ENCODE measurements at regions not wholly inside any gene's neighbourhood (a gene's known extent, or its start where the extent isn't known, plus 50 kb on each side); places are given as distances from the start of the nearest gene placed in this dataset.

DNA sequence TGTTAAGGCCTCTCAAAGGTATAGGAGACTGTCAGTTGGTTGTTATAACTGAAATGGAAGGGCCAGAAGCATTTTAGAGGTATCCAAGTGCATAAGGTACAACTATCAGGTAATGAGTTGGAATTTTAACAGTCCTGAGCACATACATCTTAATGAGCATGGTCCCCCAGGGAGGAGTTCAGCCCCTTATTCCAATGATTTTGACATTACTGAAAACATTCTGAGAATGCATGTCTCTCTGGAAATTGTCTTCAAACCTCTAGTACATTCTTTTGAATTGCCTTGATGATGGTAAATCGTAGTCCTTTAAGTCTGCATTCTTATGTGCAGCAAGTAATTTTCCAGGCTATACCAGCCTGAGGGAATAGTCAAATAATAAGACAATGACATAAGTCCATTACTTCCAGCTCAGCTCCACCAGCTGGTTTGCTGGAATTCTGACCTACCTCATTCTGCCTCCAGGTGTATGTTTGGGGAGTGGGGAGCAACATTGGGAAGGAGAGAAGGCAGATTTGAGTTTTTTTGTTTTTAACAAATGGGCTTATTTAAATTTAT lies 239.2 kb downstream of the MSRB3 start:
- Mint-ChIP-seq H3K9me3 (no peaks in the 10 kb centered on the region), H3K4me1 (ENCODE audit: low read depth) (no peaks in the 10 kb centered on the region), H3K36me3 (ENCODE audit: low read depth) (no peaks in the 10 kb centered on the region), H3K27me3 (peaks cover 2% of the 10 kb centered on the region), H3K27ac (no peak overlapping the region), H3K4me3 (no peak overlapping the region)
- no peak for DNase-seq

DNA sequence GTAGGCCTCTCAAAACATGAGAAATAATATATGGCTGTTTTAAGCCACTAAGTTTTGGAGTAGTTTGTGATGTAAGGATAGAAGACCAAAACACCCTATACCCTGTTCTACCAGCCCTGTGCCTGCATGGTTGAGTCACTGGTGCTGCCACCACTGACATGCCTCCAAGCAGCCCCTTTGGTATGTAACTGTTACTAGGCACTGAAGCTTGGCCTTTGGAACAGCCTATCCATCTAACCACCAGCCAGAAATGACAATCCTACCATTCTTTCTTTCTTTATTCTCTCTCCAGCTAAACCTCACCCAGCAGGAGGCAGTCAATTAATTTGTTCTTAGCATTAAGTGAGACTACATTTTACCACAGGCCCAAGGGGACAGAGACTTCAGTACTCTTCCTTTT lies 240.3 kb downstream of the MSRB3 start:
- H3K4me1 Mint-ChIP-seq (ENCODE audit: low read depth), result no peaks in the 10 kb centered on the region
- H3K9me3 Mint-ChIP-seq, result no peaks in the 10 kb centered on the region
- no peak for DNase-seq
- peaks cover 2% of the 10 kb centered on the region for H3K27me3 Mint-ChIP-seq
- H3K4me3 Mint-ChIP-seq, result no peak overlapping the region
- H3K27ac Mint-ChIP-seq, result no peak overlapping the region
- no peaks in the 10 kb centered on the region for H3K36me3 Mint-ChIP-seq (ENCODE audit: low read depth)

DNA sequence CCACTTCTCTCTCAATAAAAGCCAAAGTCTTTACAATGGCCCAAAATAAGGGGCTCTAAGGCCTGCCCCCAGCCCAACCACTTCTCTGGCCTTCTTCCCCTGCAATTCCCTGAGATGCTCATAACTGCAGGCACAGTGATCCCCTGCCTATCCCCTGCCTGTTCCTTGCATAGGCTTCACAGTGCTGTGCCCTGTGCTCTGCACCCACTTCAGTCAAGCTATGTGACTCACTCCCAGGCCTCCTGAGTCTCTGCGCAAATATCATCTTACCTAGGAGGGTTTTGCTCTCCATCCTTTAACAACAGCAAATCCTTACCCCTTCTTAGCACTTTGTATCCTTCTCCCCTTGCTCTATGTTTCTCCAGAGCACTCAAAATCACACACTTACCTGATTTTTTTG lies 242.2 kb downstream of the MSRB3 start:
- Mint-ChIP-seq H3K9me3 (no peaks in the 10 kb centered on the region), H3K4me3 (no peak overlapping the region), H3K27me3 (peaks cover 2% of the 10 kb centered on the region), H3K27ac (no peak overlapping the region), H3K36me3 (ENCODE audit: low read depth) (no peaks in the 10 kb centered on the region), H3K4me1 (ENCODE audit: low read depth) (no peaks in the 10 kb centered on the region)
- DNase-seq, result no peak

DNA sequence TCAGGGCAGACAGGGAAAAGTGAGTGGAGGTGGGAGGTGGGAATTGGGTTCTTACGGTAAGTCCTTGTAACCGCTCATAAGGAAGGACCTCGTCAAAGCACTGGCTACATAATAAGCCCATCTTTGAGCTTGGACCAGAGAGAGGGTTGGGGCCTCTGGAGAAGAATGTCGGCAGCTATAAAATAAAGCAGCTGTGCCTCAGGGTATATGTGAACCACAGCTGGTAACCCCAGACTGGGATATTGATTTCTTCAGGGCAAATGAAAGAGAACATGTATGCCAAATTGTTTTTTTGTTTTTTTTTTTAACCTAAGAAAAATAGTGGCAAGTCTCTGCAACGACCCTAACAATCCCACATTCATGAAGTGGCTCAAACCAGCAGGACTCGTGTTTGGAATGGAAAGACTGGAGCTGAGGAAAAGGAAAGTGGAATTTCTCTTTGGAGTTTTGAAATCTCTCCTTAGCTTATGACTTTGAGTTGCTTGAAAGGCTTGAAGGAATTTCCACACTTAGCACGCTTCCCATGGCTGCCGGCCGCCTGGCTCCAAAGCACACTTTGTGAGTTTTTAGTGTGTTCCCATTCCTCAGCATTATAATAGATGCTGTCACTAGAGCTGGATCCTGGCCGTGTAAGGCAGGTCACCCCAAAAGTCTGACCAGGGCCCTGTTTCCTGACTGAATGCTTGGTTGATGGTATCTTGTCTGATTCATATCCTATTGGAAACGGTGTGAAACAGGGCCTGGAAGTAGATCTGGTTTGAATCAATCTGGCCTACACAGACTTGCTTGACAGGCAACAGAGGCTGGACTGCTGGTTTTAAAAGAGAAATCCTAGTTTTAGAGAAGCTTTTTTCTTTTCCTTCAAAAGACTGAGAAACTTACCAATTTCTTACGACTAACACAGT lies 244.7 kb downstream of the MSRB3 start:
- Mint-ChIP-seq H3K36me3 (ENCODE audit: low read depth) (no peaks in the 10 kb centered on the region), H3K4me3 (no peak overlapping the region), H3K4me1 (ENCODE audit: low read depth) (no peaks in the 10 kb centered on the region), H3K27ac (no peak overlapping the region), H3K27me3 (peaks cover 2% of the 10 kb centered on the region), H3K9me3 (no peaks in the 10 kb centered on the region)
- no peak for DNase-seq

DNA sequence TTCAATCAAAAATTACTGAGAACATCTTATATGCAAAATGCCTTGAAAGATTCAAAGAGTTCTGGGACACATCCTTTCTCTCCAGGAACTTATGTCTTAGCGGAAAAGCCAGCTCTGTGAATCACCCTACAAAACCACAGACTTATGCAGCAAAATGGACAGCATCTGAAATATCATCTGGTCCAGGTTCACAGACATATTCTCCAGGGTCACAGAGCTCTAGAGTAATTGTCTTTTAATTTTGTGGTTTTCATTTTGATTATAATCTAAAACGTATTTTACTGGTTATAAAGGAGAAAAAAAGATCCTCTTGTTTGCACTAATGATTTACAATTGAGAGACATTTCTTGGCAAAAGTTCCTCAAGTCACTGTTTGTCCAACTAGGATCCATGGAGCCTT lies 246.2 kb downstream of the MSRB3 start:
- Mint-ChIP-seq H3K36me3 (ENCODE audit: low read depth) (no peaks in the 10 kb centered on the region), H3K4me3 (no peak overlapping the region), H3K4me1 (ENCODE audit: low read depth) (no peaks in the 10 kb centered on the region), H3K27ac (no peak overlapping the region), H3K27me3 (peaks cover 2% of the 10 kb centered on the region), H3K9me3 (no peaks in the 10 kb centered on the region)
- DNase-seq, result no peak

GRCh38 chr12:65525491-65526141 lies 247.1 kb downstream of the MSRB3 start:
- H3K9me3 Mint-ChIP-seq, result no peaks in the 10 kb centered on the region
- H3K4me1 Mint-ChIP-seq (ENCODE audit: low read depth), result no peaks in the 10 kb centered on the region
- H3K4me3 Mint-ChIP-seq, result no peak overlapping the region
- H3K36me3 Mint-ChIP-seq (ENCODE audit: low read depth), result no peaks in the 10 kb centered on the region
- H3K27ac Mint-ChIP-seq, result no peak overlapping the region
- no peak for DNase-seq
- no peaks in the 10 kb centered on the region for H3K27me3 Mint-ChIP-seq

GRCh38 chr12:65526311-65526710 lies 247.8 kb downstream of the MSRB3 start:
- Mint-ChIP-seq H3K27me3 (no peaks in the 10 kb centered on the region), H3K4me3 (no peak overlapping the region), H3K27ac (no peak overlapping the region), H3K4me1 (ENCODE audit: low read depth) (no peaks in the 10 kb centered on the region), H3K36me3 (ENCODE audit: low read depth) (no peaks in the 10 kb centered on the region), H3K9me3 (no peaks in the 10 kb centered on the region)
- DNase-seq, result no peak

DNA sequence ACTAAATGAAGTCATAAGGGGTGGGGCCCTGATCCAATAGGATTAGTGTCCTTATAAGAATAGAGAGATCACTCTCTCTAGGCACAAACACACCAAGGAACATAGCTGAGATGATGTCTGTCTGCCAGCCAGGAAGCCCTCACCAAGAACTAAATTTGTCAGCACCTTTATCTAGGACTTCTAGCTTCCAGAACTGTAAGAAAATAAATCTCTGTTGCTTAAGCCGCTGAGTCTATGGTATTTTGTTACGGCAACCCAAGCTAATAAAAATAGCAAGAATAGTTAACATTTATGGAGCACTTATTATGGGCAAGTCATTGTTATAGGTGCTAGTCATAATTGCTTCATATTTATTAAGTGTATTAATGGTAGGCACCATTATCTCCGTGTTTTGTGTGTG lies 249.6 kb downstream of the MSRB3 start:
- H3K4me3 Mint-ChIP-seq, result no peak overlapping the region
- no peaks in the 10 kb centered on the region for H3K36me3 Mint-ChIP-seq (ENCODE audit: low read depth)
- no peak for DNase-seq
- no peaks in the 10 kb centered on the region for H3K9me3 Mint-ChIP-seq
- H3K27me3 Mint-ChIP-seq, result no peaks in the 10 kb centered on the region
- no peaks in the 10 kb centered on the region for H3K4me1 Mint-ChIP-seq (ENCODE audit: low read depth)
- H3K27ac Mint-ChIP-seq, result no peak overlapping the region

DNA sequence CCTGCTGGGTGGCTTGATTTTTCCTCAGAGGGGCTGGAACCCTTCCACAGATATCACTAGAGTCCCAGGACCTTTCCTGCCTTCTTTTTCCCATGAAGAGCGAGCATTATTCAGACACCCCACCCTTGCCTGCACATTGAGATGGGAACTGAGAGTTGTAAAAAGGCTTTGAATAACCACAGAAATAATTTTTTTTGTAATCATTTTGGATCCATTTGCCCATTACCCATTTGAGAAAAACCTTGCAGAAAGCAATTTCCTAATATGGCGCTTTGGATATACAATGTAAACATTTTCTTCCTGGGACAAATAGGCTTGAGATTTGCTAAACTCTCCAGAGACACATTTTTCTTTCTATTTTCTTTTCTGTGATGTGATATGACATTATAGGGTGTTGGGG lies 250.6 kb downstream of the MSRB3 start:
- Mint-ChIP-seq H3K9me3 (no peaks in the 10 kb centered on the region), H3K27me3 (no peaks in the 10 kb centered on the region), H3K36me3 (ENCODE audit: low read depth) (no peaks in the 10 kb centered on the region), H3K4me3 (no peak overlapping the region), H3K27ac (no peak overlapping the region), H3K4me1 (ENCODE audit: low read depth) (no peaks in the 10 kb centered on the region)
- DNase-seq, result no peak

- H3K9me3 Mint-ChIP-seq, result no peaks in the 10 kb centered on the region
- DNase-seq, result no peak
- H3K27me3 Mint-ChIP-seq, result no peaks in the 10 kb centered on the region
Observed at GRCh38 chr12:65529771-65530435, 251.4 kb downstream of the MSRB3 start.

DNA sequence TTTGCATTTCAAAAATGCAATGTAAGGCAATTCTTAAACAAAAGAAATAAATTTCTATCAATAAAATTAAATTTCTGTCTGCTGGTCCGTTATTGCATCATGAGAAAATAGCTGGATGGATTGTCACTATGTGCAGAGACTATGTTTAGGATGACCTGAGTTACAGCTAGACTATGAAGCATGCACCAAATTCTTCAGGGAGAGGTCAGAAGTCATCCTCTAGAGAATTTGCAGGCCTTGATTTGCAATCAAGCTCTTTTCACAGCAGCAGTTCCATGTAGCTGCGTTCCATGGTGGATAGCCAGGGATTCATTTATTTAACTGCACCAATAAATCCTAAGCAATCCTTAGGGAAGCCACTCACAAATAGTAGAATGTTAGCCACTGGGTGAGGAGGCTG lies 253.7 kb downstream of the MSRB3 start:
- Mint-ChIP-seq H3K4me3 (no peak overlapping the region), H3K27me3 (no peaks in the 10 kb centered on the region), H3K27ac (no peak overlapping the region), H3K4me1 (ENCODE audit: low read depth) (no peaks in the 10 kb centered on the region), H3K9me3 (no peaks in the 10 kb centered on the region), H3K36me3 (ENCODE audit: low read depth) (no peaks in the 10 kb centered on the region)
- no peak for DNase-seq

More at GRCh38 chr12:65529771-65530435, 251.4 kb downstream of the MSRB3 start:
- Mint-ChIP-seq H3K4me3 (no peak overlapping the region), H3K27ac (no peak overlapping the region), H3K36me3 (ENCODE audit: low read depth) (no peaks in the 10 kb centered on the region), H3K4me1 (ENCODE audit: low read depth) (no peaks in the 10 kb centered on the region)

- no peaks in the 10 kb centered on the region for H3K27me3 Mint-ChIP-seq
- H3K4me3 Mint-ChIP-seq, result no peak overlapping the region
- H3K36me3 Mint-ChIP-seq (ENCODE audit: low read depth), result no peaks in the 10 kb centered on the region
- no peaks in the 10 kb centered on the region for H3K4me1 Mint-ChIP-seq (ENCODE audit: low read depth)
- no peak for DNase-seq
- peaks cover 1% of the 10 kb centered on the region for H3K9me3 Mint-ChIP-seq
- H3K27ac Mint-ChIP-seq, result no peak overlapping the region
Observed at GRCh38 chr12:65532764-65533163, 254.3 kb downstream of the MSRB3 start.

GRCh38 chr12:65533177-65533883 lies 254.8 kb downstream of the MSRB3 start:
- peaks cover 4% of the 10 kb centered on the region for H3K9me3 Mint-ChIP-seq
- H3K27ac Mint-ChIP-seq, result no peak overlapping the region
- no peak for DNase-seq
- no peaks in the 10 kb centered on the region for H3K4me1 Mint-ChIP-seq (ENCODE audit: low read depth)
- no peaks in the 10 kb centered on the region for H3K36me3 Mint-ChIP-seq (ENCODE audit: low read depth)
- H3K4me3 Mint-ChIP-seq, result no peak overlapping the region
- no peaks in the 10 kb centered on the region for H3K27me3 Mint-ChIP-seq

- H3K4me3 Mint-ChIP-seq, result no peak overlapping the region
- H3K4me1 Mint-ChIP-seq (ENCODE audit: low read depth), result no peaks in the 10 kb centered on the region
- DNase-seq, result no peak
- peaks cover 10% of the 10 kb centered on the region for H3K9me3 Mint-ChIP-seq
- H3K27ac Mint-ChIP-seq, result no peak overlapping the region
- H3K27me3 Mint-ChIP-seq, result no peaks in the 10 kb centered on the region
- H3K36me3 Mint-ChIP-seq (ENCODE audit: low read depth), result no peaks in the 10 kb centered on the region
Observed at GRCh38 chr12:65534238-65534841, 255.9 kb downstream of the MSRB3 start.
